ENCODE measurements at regions not wholly inside any gene's neighbourhood (a gene's known extent, or its start where the extent isn't known, plus 50 kb on each side); places are given as distances from the start of the nearest gene placed in this dataset.

GRCh38 chr10:3350617-3351258 lies 178.2 kb upstream of the PITRM1 start:
- no peaks in the 10 kb centered on the region for H3K36me3 ChIP-seq (ENCODE audit: insufficient read depth, low read depth, low read length)
- no peaks in the 10 kb centered on the region for H3K4me1 ChIP-seq (ENCODE audit: insufficient read depth, low read length)
- no peaks in the 10 kb centered on the region for H3K27me3 ChIP-seq (ENCODE audit: insufficient read depth, low read length)
- H3K9me3 ChIP-seq (ENCODE audit: insufficient read depth, low read depth, low read length), result no peaks in the 10 kb centered on the region
- H3K27ac ChIP-seq (ENCODE audit: low read length), result no peak overlapping the region
- no peak overlapping the region for H3K9ac ChIP-seq (ENCODE audit: low read depth, low read length)
- no peak overlapping the region for H3K4me3 ChIP-seq (ENCODE audit: low read length)

GRCh38 chr10:3350205-3350604 lies 177.6 kb upstream of the PITRM1 start:
- H3K9ac ChIP-seq (ENCODE audit: low read depth, low read length), result no peak overlapping the region
- no peaks in the 10 kb centered on the region for H3K27me3 ChIP-seq (ENCODE audit: insufficient read depth, low read length)
- H3K27ac ChIP-seq (ENCODE audit: low read length), result no peak overlapping the region
- H3K4me1 ChIP-seq (ENCODE audit: insufficient read depth, low read length), result no peaks in the 10 kb centered on the region
- H3K4me3 ChIP-seq (ENCODE audit: low read length), result no peak overlapping the region
- H3K9me3 ChIP-seq (ENCODE audit: insufficient read depth, low read depth, low read length), result no peaks in the 10 kb centered on the region
- H3K36me3 ChIP-seq (ENCODE audit: insufficient read depth, low read depth, low read length), result no peaks in the 10 kb centered on the region

- Histone ChIP-seq H3K9me3 (ENCODE audit: insufficient read depth, low read depth, low read length) (no peaks in the 10 kb centered on the region), H3K9ac (ENCODE audit: low read depth, low read length) (no peak overlapping the region), H3K4me1 (ENCODE audit: insufficient read depth, low read length) (no peaks in the 10 kb centered on the region), H3K27me3 (ENCODE audit: insufficient read depth, low read length) (no peaks in the 10 kb centered on the region), H3K36me3 (ENCODE audit: insufficient read depth, low read depth, low read length) (no peaks in the 10 kb centered on the region), H3K27ac (ENCODE audit: low read length) (no peak overlapping the region), H3K4me3 (ENCODE audit: low read length) (no peak overlapping the region)
Observed at GRCh38 chr10:3348564-3348963, 176.0 kb upstream of the PITRM1 start.

GRCh38 chr10:3347413-3348182 lies 175.0 kb upstream of the PITRM1 start:
- Histone ChIP-seq H3K27ac (ENCODE audit: low read length) (no peak overlapping the region), H3K4me1 (ENCODE audit: insufficient read depth, low read length) (no peaks in the 10 kb centered on the region), H3K27me3 (ENCODE audit: insufficient read depth, low read length) (no peaks in the 10 kb centered on the region), H3K9ac (ENCODE audit: low read depth, low read length) (no peak overlapping the region), H3K4me3 (ENCODE audit: low read length) (no peak overlapping the region), H3K36me3 (ENCODE audit: insufficient read depth, low read depth, low read length) (no peaks in the 10 kb centered on the region), H3K9me3 (ENCODE audit: insufficient read depth, low read depth, low read length) (no peaks in the 10 kb centered on the region)

GRCh38 chr10:3346851-3347250 lies 174.3 kb upstream of the PITRM1 start:
- Histone ChIP-seq H3K9ac (ENCODE audit: low read depth, low read length) (no peak overlapping the region), H3K27ac (ENCODE audit: low read length) (no peak overlapping the region), H3K4me1 (ENCODE audit: insufficient read depth, low read length) (no peaks in the 10 kb centered on the region), H3K27me3 (ENCODE audit: insufficient read depth, low read length) (no peaks in the 10 kb centered on the region), H3K36me3 (ENCODE audit: insufficient read depth, low read depth, low read length) (no peaks in the 10 kb centered on the region), H3K4me3 (ENCODE audit: low read length) (no peak overlapping the region), H3K9me3 (ENCODE audit: insufficient read depth, low read depth, low read length) (no peaks in the 10 kb centered on the region)

- Histone ChIP-seq H3K9me3 (ENCODE audit: insufficient read depth, low read depth, low read length) (no peaks in the 10 kb centered on the region), H3K27me3 (ENCODE audit: insufficient read depth, low read length) (no peaks in the 10 kb centered on the region), H3K36me3 (ENCODE audit: insufficient read depth, low read depth, low read length) (no peaks in the 10 kb centered on the region), H3K4me1 (ENCODE audit: insufficient read depth, low read length) (no peaks in the 10 kb centered on the region), H3K4me3 (ENCODE audit: low read length) (no peak overlapping the region), H3K27ac (ENCODE audit: low read length) (no peak overlapping the region), H3K9ac (ENCODE audit: low read depth, low read length) (no peak overlapping the region)
Observed at GRCh38 chr10:3342771-3343170, 170.2 kb upstream of the PITRM1 start.

- H3K9ac ChIP-seq (ENCODE audit: low read depth, low read length), result no peak overlapping the region
- no peaks in the 10 kb centered on the region for H3K4me1 ChIP-seq (ENCODE audit: insufficient read depth, low read length)
- H3K27ac ChIP-seq (ENCODE audit: low read length), result no peak overlapping the region
- no peak overlapping the region for H3K4me3 ChIP-seq (ENCODE audit: low read length)
- no peaks in the 10 kb centered on the region for H3K36me3 ChIP-seq (ENCODE audit: insufficient read depth, low read depth, low read length)
- H3K9me3 ChIP-seq (ENCODE audit: insufficient read depth, low read depth, low read length), result no peaks in the 10 kb centered on the region
- H3K27me3 ChIP-seq (ENCODE audit: insufficient read depth, low read length), result no peaks in the 10 kb centered on the region
Observed at GRCh38 chr10:3340127-3340730, 167.6 kb upstream of the PITRM1 start.

- H3K4me3 ChIP-seq (ENCODE audit: low read length), result no peak overlapping the region
- H3K4me1 ChIP-seq (ENCODE audit: insufficient read depth, low read length), result no peaks in the 10 kb centered on the region
- no peaks in the 10 kb centered on the region for H3K9me3 ChIP-seq (ENCODE audit: insufficient read depth, low read depth, low read length)
- no peak overlapping the region for H3K27ac ChIP-seq (ENCODE audit: low read length)
- H3K27me3 ChIP-seq (ENCODE audit: insufficient read depth, low read length), result no peaks in the 10 kb centered on the region
- H3K36me3 ChIP-seq (ENCODE audit: insufficient read depth, low read depth, low read length), result no peaks in the 10 kb centered on the region
- no peak overlapping the region for H3K9ac ChIP-seq (ENCODE audit: low read depth, low read length)
Observed at GRCh38 chr10:3339531-3339950, 167.0 kb upstream of the PITRM1 start.

- no peaks in the 10 kb centered on the region for H3K4me1 ChIP-seq (ENCODE audit: insufficient read depth, low read length)
- no peak overlapping the region for H3K9ac ChIP-seq (ENCODE audit: low read depth, low read length)
- no peaks in the 10 kb centered on the region for H3K9me3 ChIP-seq (ENCODE audit: insufficient read depth, low read depth, low read length)
- no peaks in the 10 kb centered on the region for H3K27me3 ChIP-seq (ENCODE audit: insufficient read depth, low read length)
- no peak overlapping the region for H3K4me3 ChIP-seq (ENCODE audit: low read length)
- H3K27ac ChIP-seq (ENCODE audit: low read length), result no peak overlapping the region
- no peaks in the 10 kb centered on the region for H3K36me3 ChIP-seq (ENCODE audit: insufficient read depth, low read depth, low read length)
Observed at GRCh38 chr10:3339121-3339520, 166.5 kb upstream of the PITRM1 start.

- Histone ChIP-seq H3K9me3 (ENCODE audit: insufficient read depth, low read depth, low read length) (no peaks in the 10 kb centered on the region), H3K9ac (ENCODE audit: low read depth, low read length) (no peak overlapping the region), H3K27ac (ENCODE audit: low read length) (no peak overlapping the region), H3K4me3 (ENCODE audit: low read length) (no peak overlapping the region), H3K36me3 (ENCODE audit: insufficient read depth, low read depth, low read length) (no peaks in the 10 kb centered on the region), H3K27me3 (ENCODE audit: insufficient read depth, low read length) (no peaks in the 10 kb centered on the region), H3K4me1 (ENCODE audit: insufficient read depth, low read length) (peaks cover 2% of the 10 kb centered on the region)
Observed at GRCh38 chr10:3337741-3338140, 165.2 kb upstream of the PITRM1 start.

- Histone ChIP-seq H3K9ac (ENCODE audit: low read depth, low read length) (no peak overlapping the region), H3K4me1 (ENCODE audit: insufficient read depth, low read length) (peaks cover 6% of the 10 kb centered on the region), H3K4me3 (ENCODE audit: low read length) (no peak overlapping the region), H3K27ac (ENCODE audit: low read length) (no peak overlapping the region), H3K36me3 (ENCODE audit: insufficient read depth, low read depth, low read length) (no peaks in the 10 kb centered on the region), H3K9me3 (ENCODE audit: insufficient read depth, low read depth, low read length) (no peaks in the 10 kb centered on the region), H3K27me3 (ENCODE audit: insufficient read depth, low read length) (no peaks in the 10 kb centered on the region)
Observed at GRCh38 chr10:3336673-3337293, 164.2 kb upstream of the PITRM1 start.

Measured in iPS-20b (cell line).